ENCODE measurements at regions not wholly inside any gene's neighbourhood (a gene's known extent, or its start where the extent isn't known, plus 50 kb on each side); places are given as distances from the start of the nearest gene placed in this dataset.
A peak's percentile ranks its signal among the peaks of the same experiment; 100 is the strongest.

- Histone ChIP-seq H3K4me2 (no peak overlapping the region), H3K27ac (no peak overlapping the region), H3K4me1 (no peaks in the 10 kb centered on the region), H3K9me3 (no peaks in the 10 kb centered on the region), H3K4me3 (no peak overlapping the region)
- ChIA-PET POLR2A (no interaction called here), CTCF (no interaction called here)
- TF ChIP-seq POLR2A (IDR thresholded peaks at IDR 0.05; ENCODE audit: low read length): no peak
- TF ChIP-seq PHF8 (IDR thresholded peaks at IDR 0.05; ENCODE audit: borderline replicate concordance, low read depth): no peak
- no peak for TF ChIP-seq EP300 (IDR thresholded peaks at IDR 0.05)
- no peak for TF ChIP-seq HEYL (CRISPR knock-in tag; IDR thresholded peaks at IDR 0.05)
- TF ChIP-seq NFE2L2 (conservative IDR thresholded peaks at IDR 0.05; ENCODE audit: low read length): no peak
- TF ChIP-seq NR3C1 (IDR thresholded peaks at IDR 0.05): no peak
- TF ChIP-seq CBX8 (IDR thresholded peaks at IDR 0.05): no peak
- TF ChIP-seq HDAC2 (IDR thresholded peaks at IDR 0.05): no peak
- no peak for TF ChIP-seq JUN (IDR thresholded peaks at IDR 0.05)
- FAIRE-seq: no peak
- WGBS (ENCODE audit: missing lambda C conversion rate): 51% methylated on average over 5 of the region's 8 CpGs
- DNase-seq (ENCODE audit: low read depth in 1 of 2, low spot score in 1 of 2): no peak
- ATAC-seq: no peak
Observed at GRCh38 chrX:27222661-27223060, 240.5 kb downstream of the PPP4R3C start.

GRCh38 chrX:27186671-27187070 lies 276.5 kb downstream of the PPP4R3C start:
- no peak overlapping the region for H3K4me3 ChIP-seq
- no peak overlapping the region for H3K27ac ChIP-seq
- FAIRE-seq (peak; percentile 100), DNase-seq (ENCODE audit: low read depth in 1 of 2, low spot score in 1 of 2) (peak in 1 of 2 experiments; percentile 50), ATAC-seq (no peak)
- ChIA-PET CTCF (interaction anchor here (0.8 to 1.4 kb wide), 4 partner anchors 10 to 533 kb away, joined by 3 to 5 read pairs (median 4); no protein-coding TSS in a partner anchor), POLR2A (no interaction called here)
- H3K9me3 ChIP-seq: no peaks in the 10 kb centered on the region
- 2% methylated on average over 5 of the region's 5 CpGs for WGBS (ENCODE audit: missing lambda C conversion rate)
- H3K4me1 ChIP-seq: no peaks in the 10 kb centered on the region
- H3K4me2 ChIP-seq: no peak overlapping the region
- TF ChIP-seq NPAS2 (CRISPR knock-in tag; IDR thresholded peaks at IDR 0.05; ENCODE audit: borderline replicate concordance) (no peak), CBX8 (IDR thresholded peaks at IDR 0.05) (no peak), SMC3 (IDR thresholded peaks at IDR 0.05) (peak; percentile 59; the same call in 2 of the 3 replicates), FOXS1 (CRISPR knock-in tag; IDR thresholded peaks at IDR 0.05) (no peak), CHD4 (IDR thresholded peaks at IDR 0.05; ENCODE audit: borderline replicate concordance) (no peak), EHMT2 (IDR thresholded peaks at IDR 0.05; ENCODE audit: low read depth) (no peak), RCOR1 (IDR thresholded peaks at IDR 0.05; ENCODE audit: low read depth, low read length) (no peak), EP300 (IDR thresholded peaks at IDR 0.05) (no peak), ZNF302 (CRISPR knock-in tag; IDR thresholded peaks at IDR 0.05) (no peak), CTCF (IDR thresholded peaks at IDR 0.05) (peak; percentile 60), ZSCAN20 (CRISPR knock-in tag; IDR thresholded peaks at IDR 0.05) (no peak), RAD21 (conservative IDR thresholded peaks at IDR 0.05 in 1 of 2, IDR thresholded peaks at IDR 0.05 in 1 of 2) (peak; percentile 39 to 59; a peak in 3 of 5 replicates), FOSB (CRISPR knock-in tag; IDR thresholded peaks at IDR 0.05) (no peak), HOXB13 (CRISPR knock-in tag; IDR thresholded peaks at IDR 0.05; ENCODE audit: low read depth) (no peak), JUNB (IDR thresholded peaks at IDR 0.05) (no peak), MYC (IDR thresholded peaks at IDR 0.05; ENCODE audit: borderline replicate concordance, low read length) (no peak)

- TF ChIP-seq HEYL (CRISPR knock-in tag; IDR thresholded peaks at IDR 0.05) (no peak), HOXB5 (CRISPR knock-in tag; IDR thresholded peaks at IDR 0.05) (no peak), POLR2AphosphoS2 (conservative IDR thresholded peaks at IDR 0.05; ENCODE audit: low read length) (no peak), NFE2L2 (conservative IDR thresholded peaks at IDR 0.05; ENCODE audit: low read length) (no peak), POLR2A (IDR thresholded peaks at IDR 0.05; ENCODE audit: low read length) (no peak), RAD21 (conservative IDR thresholded peaks at IDR 0.05 in 1 of 2, IDR thresholded peaks at IDR 0.05 in 1 of 2) (no peak), ATOH8 (CRISPR knock-in tag; IDR thresholded peaks at IDR 0.05; ENCODE audit: low read depth) (no peak), BCL3 (IDR thresholded peaks at IDR 0.05) (no peak), TP53 (CRISPR knock-in tag; IDR thresholded peaks at IDR 0.05) (no peak)
- Histone ChIP-seq H3K9me3 (no peaks in the 10 kb centered on the region), H3K4me2 (no peak overlapping the region), H3K4me1 (no peaks in the 10 kb centered on the region), H3K27ac (no peak overlapping the region), H3K4me3 (no peak overlapping the region)
- POLR2A ChIA-PET: no interaction called here
- WGBS (ENCODE audit: missing lambda C conversion rate): 3% methylated on average over 4 of the region's 4 CpGs
- CTCF ChIA-PET: interaction anchor here (0.6 kb wide), 1 partner anchor 215 kb away, joined by 4 read pairs; no protein-coding TSS in a partner anchor
- FAIRE-seq (no peak), DNase-seq (ENCODE audit: low read depth in 1 of 2, low spot score in 1 of 2) (no peak), ATAC-seq (no peak)
Observed at GRCh38 chrX:27163236-27163635, 299.9 kb downstream of the PPP4R3C start.

Measured in A549 (cell line).